Colonic mucosa (tissue), 4 donors: ENCODE measurements at regions not wholly inside any gene's neighbourhood (a gene's known extent, or its start where the extent isn't known, plus 50 kb on each side); places are given as distances from the start of the nearest gene placed in this dataset.

ENCODE experiments used
- DNase-seq: peaks from one replicate; pipeline ENCODE4 v3.0.0-alpha.2; 2020
- H3K27ac ChIP-seq: fragments of 200-600 bp; one replicate; pipeline ENCODE4 v1.8.0; 2021
- H3K27me3 ChIP-seq: fragments of 200-600 bp; one replicate; pipeline ENCODE4 v1.8.0; 2021
- H3K36me3 ChIP-seq: fragments of 200-600 bp; one replicate; pipeline ENCODE4 v1.8.0; 2021
- H3K4me1 ChIP-seq: fragments of 200-600 bp; one replicate; pipeline ENCODE4 v1.8.0; 2021; ENCODE audit warnings: mild to moderate bottlenecking
- H3K4me3 ChIP-seq: fragments of 200-600 bp; one replicate; pipeline ENCODE4 v1.8.0; 2021
- H3K9ac ChIP-seq, 2 donors: one replicate each; pipeline ENCODE4 v1.7.0; 2013; ENCODE audit warnings: control low read depth in 2 of 2, low read depth in 2 of 2, low read length in 2 of 2
- H3K9me3 ChIP-seq: fragments of 200-600 bp; one replicate; pipeline ENCODE4 v1.8.0; 2021
- intact Hi-C: fragments of 100-400 bp; cut with DNase I; formaldehyde crosslinking; loops from one replicate; pipeline ENCODE4 v1.14.1; 2022
- TF ChIP-seq, protein P1 (sequence below): fragments of 200-600 bp; IDR thresholded peaks from one replicate; pipeline ENCODE4 v1.8.0; 2022; ENCODE audit warnings: antibody characterized with exemption, mild to moderate bottlenecking
- donor health status: healthy.
- donor health status: DM: no; HTN: no; CAD: no.
- donor health status: DM: no; HTN: no; CAD: no.

DNA sequence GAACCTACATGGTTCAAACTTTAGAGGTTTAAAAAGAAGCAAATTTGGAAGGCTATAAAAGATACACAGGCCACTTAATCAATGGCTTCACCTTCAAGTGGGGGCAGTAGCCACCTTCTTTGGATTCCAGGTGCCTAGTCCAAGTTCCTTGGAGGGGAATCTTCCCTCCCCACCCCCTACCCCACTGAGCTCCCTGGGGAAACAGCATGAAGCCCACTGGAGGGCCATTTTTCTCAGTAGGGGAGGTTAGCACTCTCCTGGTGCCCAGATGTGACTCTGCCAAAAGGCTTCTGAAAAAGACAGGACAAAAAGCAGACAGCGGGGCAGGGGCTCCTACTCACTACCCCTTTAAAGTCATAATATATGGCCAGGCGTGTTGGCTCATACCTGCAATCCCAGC lies 93.9 kb downstream of the KCTD15 start:
- intact Hi-C loops: no loop called here
- TF ChIP-seq, protein P1, sequence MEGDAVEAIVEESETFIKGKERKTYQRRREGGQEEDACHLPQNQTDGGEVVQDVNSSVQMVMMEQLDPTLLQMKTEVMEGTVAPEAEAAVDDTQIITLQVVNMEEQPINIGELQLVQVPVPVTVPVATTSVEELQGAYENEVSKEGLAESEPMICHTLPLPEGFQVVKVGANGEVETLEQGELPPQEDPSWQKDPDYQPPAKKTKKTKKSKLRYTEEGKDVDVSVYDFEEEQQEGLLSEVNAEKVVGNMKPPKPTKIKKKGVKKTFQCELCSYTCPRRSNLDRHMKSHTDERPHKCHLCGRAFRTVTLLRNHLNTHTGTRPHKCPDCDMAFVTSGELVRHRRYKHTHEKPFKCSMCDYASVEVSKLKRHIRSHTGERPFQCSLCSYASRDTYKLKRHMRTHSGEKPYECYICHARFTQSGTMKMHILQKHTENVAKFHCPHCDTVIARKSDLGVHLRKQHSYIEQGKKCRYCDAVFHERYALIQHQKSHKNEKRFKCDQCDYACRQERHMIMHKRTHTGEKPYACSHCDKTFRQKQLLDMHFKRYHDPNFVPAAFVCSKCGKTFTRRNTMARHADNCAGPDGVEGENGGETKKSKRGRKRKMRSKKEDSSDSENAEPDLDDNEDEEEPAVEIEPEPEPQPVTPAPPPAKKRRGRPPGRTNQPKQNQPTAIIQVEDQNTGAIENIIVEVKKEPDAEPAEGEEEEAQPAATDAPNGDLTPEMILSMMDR: no peak
- no peak overlapping the region for H3K27ac ChIP-seq
- DNase-seq: no peak
- no peaks in the 10 kb centered on the region for H3K4me1 ChIP-seq
- H3K4me3 ChIP-seq: no peak overlapping the region
- H3K9me3 ChIP-seq: no peaks in the 10 kb centered on the region
- H3K36me3 ChIP-seq: no peaks in the 10 kb centered on the region
- H3K9ac ChIP-seq: no peak overlapping the region
- no peaks in the 10 kb centered on the region for H3K27me3 ChIP-seq

DNA sequence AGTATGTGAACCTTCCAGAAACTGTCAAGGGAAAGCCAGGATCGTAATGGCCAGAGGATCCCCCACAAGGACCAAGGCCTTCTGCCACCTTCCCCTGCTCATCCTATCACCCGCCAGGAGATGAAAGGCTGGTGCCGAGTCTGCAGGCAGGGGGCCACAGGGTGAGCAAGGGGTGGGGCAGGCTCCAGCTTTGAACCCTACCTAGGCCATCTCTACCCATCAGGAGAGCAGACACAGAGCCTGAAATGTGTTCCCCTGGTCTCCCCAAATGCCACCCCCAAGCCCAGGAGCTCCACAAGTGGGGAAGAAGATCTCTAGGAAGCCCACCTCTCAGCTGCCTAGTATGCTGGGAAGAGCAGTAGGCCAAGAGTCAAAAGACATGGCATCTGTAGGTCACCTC lies 95.1 kb downstream of the KCTD15 start:
- no peak overlapping the region for H3K4me3 ChIP-seq
- no peak overlapping the region for H3K27ac ChIP-seq
- H3K4me1 ChIP-seq: no peaks in the 10 kb centered on the region
- H3K36me3 ChIP-seq: no peaks in the 10 kb centered on the region
- TF ChIP-seq, protein P1: no peak
- intact Hi-C loops: no loop called here
- H3K9me3 ChIP-seq: no peaks in the 10 kb centered on the region
- no peaks in the 10 kb centered on the region for H3K27me3 ChIP-seq
- H3K9ac ChIP-seq: no peak overlapping the region
- DNase-seq: no peak

DNA sequence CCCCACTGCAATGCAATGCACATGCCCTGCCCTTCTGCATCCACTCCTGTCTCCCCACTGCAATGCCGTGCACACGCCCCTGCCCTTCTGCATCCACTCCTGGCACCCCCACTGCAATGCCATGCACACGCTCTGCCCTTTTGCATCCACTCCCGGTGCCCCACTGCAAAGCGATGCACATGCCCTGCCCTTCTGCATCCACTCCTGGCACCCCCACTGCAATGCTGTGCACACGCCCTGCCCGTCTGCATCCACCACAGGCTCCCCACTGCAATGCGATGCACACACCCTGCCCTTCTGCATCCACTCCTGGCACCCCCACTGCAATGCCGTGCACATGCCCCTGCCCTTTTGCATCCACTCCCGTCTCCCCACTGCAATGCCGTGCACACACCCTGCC lies 98.1 kb downstream of the KCTD15 start:
- intact Hi-C loops: no loop called here

DNA sequence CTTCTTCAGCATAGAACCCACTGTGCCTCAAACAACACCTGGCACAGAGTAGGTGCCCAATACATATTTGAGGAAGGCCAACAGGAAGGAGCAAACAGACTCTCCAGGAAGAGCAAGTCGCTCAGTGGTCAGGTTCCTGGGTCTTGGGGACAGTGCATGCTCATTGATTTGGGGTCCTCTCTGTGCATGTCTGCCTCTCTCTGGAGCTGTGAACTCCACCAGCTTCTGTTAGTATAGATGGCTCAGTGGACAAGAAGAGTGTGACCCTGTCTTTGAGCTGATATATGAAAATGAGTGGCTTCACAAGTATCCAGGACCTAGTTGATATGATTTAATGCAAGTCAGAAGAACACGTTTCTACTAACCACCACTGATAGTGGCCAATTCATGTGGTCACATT lies 98.7 kb downstream of the KCTD15 start:
- TF ChIP-seq, protein P1: no peak
- Histone ChIP-seq H3K27ac (no peak overlapping the region), H3K9ac (no peak overlapping the region), H3K4me3 (no peak overlapping the region), H3K9me3 (no peaks in the 10 kb centered on the region), H3K27me3 (no peaks in the 10 kb centered on the region), H3K36me3 (no peaks in the 10 kb centered on the region), H3K4me1 (no peaks in the 10 kb centered on the region)
- intact Hi-C loops: no loop called here
- DNase-seq: no peak

More for the DNA sequence above, 98.1 kb downstream of the KCTD15 start:
- no peaks in the 10 kb centered on the region for H3K4me1 ChIP-seq
- no peaks in the 10 kb centered on the region for H3K36me3 ChIP-seq
- H3K9me3 ChIP-seq: no peaks in the 10 kb centered on the region
- H3K27me3 ChIP-seq: no peaks in the 10 kb centered on the region
- H3K9ac ChIP-seq: no peak overlapping the region
- TF ChIP-seq, protein P1: no peak
- no peak overlapping the region for H3K27ac ChIP-seq
- no peak overlapping the region for H3K4me3 ChIP-seq
- no peak for DNase-seq

DNA sequence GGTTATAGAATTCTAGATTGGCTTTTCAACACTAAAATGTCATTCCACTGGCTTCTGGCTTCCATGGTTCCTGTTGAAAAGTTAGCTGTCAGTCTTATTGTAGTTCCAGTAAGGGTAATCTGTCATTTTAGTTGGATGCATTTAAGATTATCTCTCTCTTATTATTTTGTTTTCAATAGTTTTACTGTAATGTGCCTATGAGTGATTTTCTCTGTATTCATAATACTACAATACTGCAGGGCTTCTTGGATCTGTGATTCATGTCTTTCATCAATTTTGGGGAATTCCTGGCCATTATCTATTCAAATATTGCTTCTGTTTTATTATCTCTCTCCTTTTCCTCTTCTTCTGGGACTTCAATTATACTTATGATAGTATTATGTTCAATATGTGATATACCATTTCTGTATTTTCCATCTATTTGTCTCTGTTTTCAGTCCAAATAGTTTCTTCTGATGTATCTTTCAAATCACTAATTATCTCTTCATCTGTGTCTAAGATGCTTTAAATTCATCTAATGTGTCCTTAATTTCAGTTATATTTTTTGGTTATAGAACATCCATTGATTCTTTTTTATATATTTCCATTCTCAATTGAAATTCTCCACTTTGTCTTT lies 101.5 kb downstream of the KCTD15 start:
- Histone ChIP-seq H3K4me3 (no peak overlapping the region), H3K9ac (no peak overlapping the region), H3K27me3 (no peaks in the 10 kb centered on the region), H3K4me1 (no peaks in the 10 kb centered on the region), H3K9me3 (no peaks in the 10 kb centered on the region), H3K27ac (no peak overlapping the region), H3K36me3 (no peaks in the 10 kb centered on the region)
- TF ChIP-seq, protein P1: no peak
- intact Hi-C loops: no loop called here
- no peak for DNase-seq
